ENCODE measurements at regions not wholly inside any gene's neighbourhood (a gene's known extent, or its start where the extent isn't known, plus 50 kb on each side); places are given as distances from the start of the nearest gene placed in this dataset.
"Not testable (repeated sequence)": the region's sequence is repeated elsewhere in the genome, so short reads cannot be mapped to it uniquely, and the experiment has no call there.

DNA sequence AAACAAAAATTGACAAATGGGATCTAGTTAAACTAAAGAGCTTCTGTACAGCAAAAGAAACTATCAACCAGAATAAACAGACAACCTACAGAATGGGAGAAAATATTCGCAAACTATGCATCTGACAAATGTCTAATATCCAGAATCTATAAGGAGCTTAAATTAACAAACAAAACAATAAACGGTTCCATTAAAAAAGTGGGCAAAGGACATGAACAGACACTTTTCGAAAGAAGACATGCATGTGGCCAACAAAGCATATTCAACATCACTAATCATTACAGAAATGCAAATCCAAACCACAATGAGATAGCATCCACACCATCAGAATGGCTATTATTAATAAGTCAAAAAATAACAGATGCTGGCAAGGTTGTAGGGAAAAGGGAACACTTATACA is 50.5 kb upstream of the MED13L start:
- H3K9me3 Mint-ChIP-seq; H3K36me3 Mint-ChIP-seq (ENCODE audit: low read depth); H3K4me3 Mint-ChIP-seq; H3K27ac Mint-ChIP-seq; H3K27me3 Mint-ChIP-seq (ENCODE audit: low read depth): not testable (repeated sequence)
- H3K4me1 Mint-ChIP-seq (ENCODE audit: low read depth): peaks cover 22% of the 10 kb centered on the region

DNA sequence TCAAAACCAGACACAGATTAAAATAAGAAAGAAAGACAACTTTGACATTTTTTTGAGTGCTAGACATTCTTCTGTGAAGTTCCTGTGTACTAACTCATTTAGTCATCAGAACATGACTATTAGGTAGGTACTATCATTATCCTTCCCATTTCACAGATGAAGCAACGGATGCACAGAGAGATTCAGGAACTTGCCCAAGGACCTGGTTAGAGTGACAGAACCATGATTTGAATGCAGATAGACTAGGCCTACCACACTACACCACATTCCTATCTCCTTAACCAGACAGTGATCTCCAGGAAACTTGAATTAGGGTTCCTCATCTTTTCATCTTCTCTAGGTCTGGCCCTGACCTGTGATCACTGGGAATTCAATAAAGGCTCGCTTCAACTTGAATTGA is 54.4 kb upstream of the MED13L start:
- Mint-ChIP-seq H3K36me3 (ENCODE audit: low read depth) (no peaks in the 10 kb centered on the region), H3K4me1 (ENCODE audit: low read depth) (no peaks in the 10 kb centered on the region), H3K9me3 (peaks cover 4% of the 10 kb centered on the region), H3K27me3 (ENCODE audit: low read depth) (no peaks in the 10 kb centered on the region), H3K4me3 (no peak overlapping the region), H3K27ac (no peak overlapping the region)

- no peaks in the 10 kb centered on the region for H3K36me3 Mint-ChIP-seq (ENCODE audit: low read depth)
- H3K4me1 Mint-ChIP-seq (ENCODE audit: low read depth): no peaks in the 10 kb centered on the region
- peaks cover 1% of the 10 kb centered on the region for H3K9me3 Mint-ChIP-seq
- no peaks in the 10 kb centered on the region for H3K27me3 Mint-ChIP-seq (ENCODE audit: low read depth)
- no peak overlapping the region for H3K27ac Mint-ChIP-seq
- H3K4me3 Mint-ChIP-seq: no peak overlapping the region
Measured at GRCh38 chr12:116332705-116333380, 55.4 kb upstream of the MED13L start.

- Mint-ChIP-seq H3K27ac (no peak overlapping the region), H3K36me3 (ENCODE audit: low read depth) (no peaks in the 10 kb centered on the region)
Measured at GRCh38 chr12:116333402-116333801, 55.9 kb upstream of the MED13L start.

GRCh38 chr12:116336542-116337065 is 59.1 kb upstream of the MED13L start:
- no peak overlapping the region for H3K27ac Mint-ChIP-seq
- no peaks in the 10 kb centered on the region for H3K9me3 Mint-ChIP-seq
- no peaks in the 10 kb centered on the region for H3K27me3 Mint-ChIP-seq (ENCODE audit: low read depth)
- no peak overlapping the region for H3K4me3 Mint-ChIP-seq
- H3K4me1 Mint-ChIP-seq (ENCODE audit: low read depth): no peaks in the 10 kb centered on the region
- no peaks in the 10 kb centered on the region for H3K36me3 Mint-ChIP-seq (ENCODE audit: low read depth)

More at GRCh38 chr12:116333402-116333801, 55.9 kb upstream of the MED13L start:
- H3K4me3 Mint-ChIP-seq: no peak overlapping the region
- H3K27me3 Mint-ChIP-seq (ENCODE audit: low read depth): no peaks in the 10 kb centered on the region
- no peaks in the 10 kb centered on the region for H3K4me1 Mint-ChIP-seq (ENCODE audit: low read depth)
- no peaks in the 10 kb centered on the region for H3K9me3 Mint-ChIP-seq

DNA sequence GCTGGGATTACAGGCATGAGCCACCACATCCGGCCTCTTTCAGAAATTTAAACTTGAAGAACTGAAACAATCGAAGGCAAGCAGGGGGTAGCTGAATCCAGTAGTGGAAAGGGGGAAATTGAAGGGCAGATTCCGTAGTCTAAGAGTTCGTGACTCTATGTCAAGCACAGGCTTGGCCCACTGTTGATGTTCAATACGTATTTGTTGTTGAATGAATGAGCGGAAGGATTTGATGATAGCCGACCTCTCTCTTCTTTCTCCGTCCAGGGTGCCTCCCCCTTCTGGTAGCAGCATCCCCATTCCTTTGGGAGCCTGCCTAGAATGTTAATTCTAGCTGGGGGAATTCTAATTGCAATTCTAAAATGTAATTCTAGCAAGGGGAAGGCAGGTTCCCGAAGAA is 59.8 kb upstream of the MED13L start:
- H3K4me1 Mint-ChIP-seq (ENCODE audit: low read depth): no peaks in the 10 kb centered on the region
- no peak overlapping the region for H3K27ac Mint-ChIP-seq
- no peaks in the 10 kb centered on the region for H3K36me3 Mint-ChIP-seq (ENCODE audit: low read depth)
- H3K9me3 Mint-ChIP-seq: no peaks in the 10 kb centered on the region
- no peaks in the 10 kb centered on the region for H3K27me3 Mint-ChIP-seq (ENCODE audit: low read depth)
- no peak overlapping the region for H3K4me3 Mint-ChIP-seq

- Mint-ChIP-seq H3K36me3 (ENCODE audit: low read depth) (no peaks in the 10 kb centered on the region), H3K4me1 (ENCODE audit: low read depth) (no peaks in the 10 kb centered on the region), H3K27me3 (ENCODE audit: low read depth) (no peaks in the 10 kb centered on the region), H3K4me3 (no peak overlapping the region), H3K27ac (no peak overlapping the region), H3K9me3 (peaks cover 5% of the 10 kb centered on the region)
Measured at GRCh38 chr12:116338064-116338846, 60.8 kb upstream of the MED13L start.

DNA sequence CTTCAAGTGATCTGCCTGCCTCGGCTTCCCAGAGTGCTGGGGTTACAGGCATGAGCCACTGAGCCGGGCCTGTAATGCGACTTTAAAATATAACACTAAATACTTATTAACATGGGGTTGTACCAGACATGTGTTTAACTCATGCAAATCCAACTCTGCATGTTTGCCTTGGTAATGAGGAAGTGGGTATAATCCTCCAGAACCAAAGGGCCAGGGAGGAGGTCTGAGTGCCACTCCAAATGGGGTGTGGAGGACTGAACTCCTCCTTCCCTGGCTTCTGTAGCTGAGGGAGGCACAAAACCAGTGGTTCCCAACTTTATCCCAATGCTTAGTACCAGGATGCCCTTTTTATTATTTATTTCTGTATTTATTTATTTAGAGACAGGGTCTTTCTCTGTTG is 61.6 kb upstream of the MED13L start:
- Mint-ChIP-seq H3K27me3 (ENCODE audit: low read depth) (no peaks in the 10 kb centered on the region), H3K9me3 (peaks cover 7% of the 10 kb centered on the region), H3K4me3 (no peak overlapping the region), H3K4me1 (ENCODE audit: low read depth) (no peaks in the 10 kb centered on the region), H3K36me3 (ENCODE audit: low read depth) (no peaks in the 10 kb centered on the region), H3K27ac (no peak overlapping the region)

GRCh38 chr12:116339800-116340371 is 62.4 kb upstream of the MED13L start:
- no peaks in the 10 kb centered on the region for H3K27me3 Mint-ChIP-seq (ENCODE audit: low read depth)
- peaks cover 3% of the 10 kb centered on the region for H3K36me3 Mint-ChIP-seq (ENCODE audit: low read depth)
- H3K4me3 Mint-ChIP-seq: no peak overlapping the region
- H3K27ac Mint-ChIP-seq: no peak overlapping the region
- H3K4me1 Mint-ChIP-seq (ENCODE audit: low read depth): no peaks in the 10 kb centered on the region
- peaks cover 12% of the 10 kb centered on the region for H3K9me3 Mint-ChIP-seq

DNA sequence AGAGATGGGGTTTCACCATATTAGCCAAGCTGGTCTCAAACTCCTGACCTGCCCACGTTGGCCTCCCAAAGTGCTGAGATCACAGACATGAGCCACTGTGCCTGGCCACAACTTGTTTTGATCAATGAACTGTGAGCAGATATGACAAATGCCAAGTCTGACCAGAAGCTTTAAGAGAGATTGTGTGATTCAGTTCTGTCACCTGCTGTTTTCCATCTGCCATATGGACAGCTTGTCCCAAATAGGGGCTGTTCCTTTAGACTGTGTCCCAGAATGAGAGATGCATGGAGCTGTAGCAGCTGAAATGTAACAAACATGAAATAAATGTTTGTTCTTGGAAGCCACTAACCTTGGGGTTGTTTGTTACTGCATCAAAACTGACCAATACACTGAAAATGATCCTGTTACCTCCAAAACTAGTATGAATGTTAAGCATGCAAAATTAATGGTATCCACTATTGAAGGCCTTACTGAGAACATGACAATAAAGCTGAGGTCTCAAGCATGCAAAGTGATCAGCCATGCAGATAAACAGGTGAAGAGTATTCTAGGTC is 65.9 kb upstream of the MED13L start:
- H3K9me3 Mint-ChIP-seq: peaks cover 16% of the 10 kb centered on the region
- peaks cover 3% of the 10 kb centered on the region for H3K36me3 Mint-ChIP-seq (ENCODE audit: low read depth)
- no peaks in the 10 kb centered on the region for H3K4me1 Mint-ChIP-seq (ENCODE audit: low read depth)
- H3K27ac Mint-ChIP-seq: no peak overlapping the region
- no peak overlapping the region for H3K4me3 Mint-ChIP-seq
- peaks cover 19% of the 10 kb centered on the region for H3K27me3 Mint-ChIP-seq (ENCODE audit: low read depth)

GRCh38 chr12:116346222-116346621 is 68.7 kb upstream of the MED13L start:
- peaks cover 16% of the 10 kb centered on the region for H3K9me3 Mint-ChIP-seq
- H3K27ac Mint-ChIP-seq: no peak overlapping the region
- peaks cover 3% of the 10 kb centered on the region for H3K36me3 Mint-ChIP-seq (ENCODE audit: low read depth)
- peaks cover 19% of the 10 kb centered on the region for H3K27me3 Mint-ChIP-seq (ENCODE audit: low read depth)
- no peaks in the 10 kb centered on the region for H3K4me1 Mint-ChIP-seq (ENCODE audit: low read depth)
- H3K4me3 Mint-ChIP-seq: no peak overlapping the region

- peaks cover 19% of the 10 kb centered on the region for H3K27me3 Mint-ChIP-seq (ENCODE audit: low read depth)
- no peaks in the 10 kb centered on the region for H3K4me1 Mint-ChIP-seq (ENCODE audit: low read depth)
- H3K36me3 Mint-ChIP-seq (ENCODE audit: low read depth): peaks cover 3% of the 10 kb centered on the region
- H3K4me3 Mint-ChIP-seq: no peak overlapping the region
- no peak overlapping the region for H3K27ac Mint-ChIP-seq
- peaks cover 16% of the 10 kb centered on the region for H3K9me3 Mint-ChIP-seq
Measured at GRCh38 chr12:116346741-116347140, 69.2 kb upstream of the MED13L start.

GRCh38 chr12:116347265-116347664 is 69.8 kb upstream of the MED13L start:
- H3K27me3 Mint-ChIP-seq (ENCODE audit: low read depth): peaks cover 19% of the 10 kb centered on the region
- H3K27ac Mint-ChIP-seq: no peak overlapping the region
- H3K4me3 Mint-ChIP-seq: no peak overlapping the region
- peaks cover 3% of the 10 kb centered on the region for H3K36me3 Mint-ChIP-seq (ENCODE audit: low read depth)
- no peaks in the 10 kb centered on the region for H3K4me1 Mint-ChIP-seq (ENCODE audit: low read depth)
- peaks cover 16% of the 10 kb centered on the region for H3K9me3 Mint-ChIP-seq

DNA sequence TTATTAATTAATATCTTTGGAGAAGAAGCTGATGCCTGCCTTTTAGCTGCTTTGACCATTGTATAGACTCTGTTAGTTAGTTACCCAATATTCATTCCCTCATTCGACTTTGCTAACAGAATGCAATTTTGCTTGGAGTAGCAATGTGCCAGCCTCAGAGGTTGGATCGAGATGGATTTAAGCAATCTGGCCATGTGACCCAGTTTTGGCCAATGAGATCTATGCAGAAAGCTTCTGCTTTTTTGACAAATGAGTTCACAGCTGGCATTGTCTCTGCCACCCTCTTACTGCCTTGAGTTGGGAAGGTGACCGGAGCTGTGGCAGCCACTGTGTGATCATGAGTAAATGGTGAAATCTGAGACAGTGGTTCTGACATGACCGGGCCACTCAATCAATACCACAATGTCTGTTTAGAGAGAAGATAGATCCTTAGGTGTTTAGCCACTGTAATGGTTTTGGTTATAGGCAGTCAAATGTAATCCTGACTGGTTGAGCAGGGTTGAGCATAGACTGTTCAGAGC is 74.9 kb upstream of the MED13L start:
- H3K27me3 Mint-ChIP-seq (ENCODE audit: low read depth): no peaks in the 10 kb centered on the region
- no peaks in the 10 kb centered on the region for H3K36me3 Mint-ChIP-seq (ENCODE audit: low read depth)
- H3K4me3 Mint-ChIP-seq: no peak overlapping the region
- no peak overlapping the region for H3K27ac Mint-ChIP-seq
- no peaks in the 10 kb centered on the region for H3K4me1 Mint-ChIP-seq (ENCODE audit: low read depth)
- no peaks in the 10 kb centered on the region for H3K9me3 Mint-ChIP-seq

Measured in T-helper 1 cell treated with Interleukin-12 subunit alpha and Interleukin-12 subunit beta and Interleukin-4 antibody, amounts not matched to agents 30 μg/mL and 1 μg/mL, for 36 hours (primary cell).